HG03045 (cell line): ENCODE measurements at regions not wholly inside any gene's neighbourhood (a gene's known extent, or its start where the extent isn't known, plus 50 kb on each side); places are given as distances from the start of the nearest gene placed in this dataset.
"Not testable (repeated sequence)": the region's sequence is repeated elsewhere in the genome, so short reads cannot be mapped to it uniquely, and the experiment has no call there.

ENCODE experiments used
- ATAC-seq: cut with Tn5 transposase; IDR thresholded peaks from one replicate; pipeline ENCODE4 v1.9.1; 2021; ENCODE audit warnings: mild to moderate bottlenecking, moderate library complexity; ENCODE audit not compliant: unreplicated experiment

GRCh38 chr3:124043023-124043422 is 51.1 kb upstream of the ROPN1 start:
- ATAC-seq, result no peak

DNA sequence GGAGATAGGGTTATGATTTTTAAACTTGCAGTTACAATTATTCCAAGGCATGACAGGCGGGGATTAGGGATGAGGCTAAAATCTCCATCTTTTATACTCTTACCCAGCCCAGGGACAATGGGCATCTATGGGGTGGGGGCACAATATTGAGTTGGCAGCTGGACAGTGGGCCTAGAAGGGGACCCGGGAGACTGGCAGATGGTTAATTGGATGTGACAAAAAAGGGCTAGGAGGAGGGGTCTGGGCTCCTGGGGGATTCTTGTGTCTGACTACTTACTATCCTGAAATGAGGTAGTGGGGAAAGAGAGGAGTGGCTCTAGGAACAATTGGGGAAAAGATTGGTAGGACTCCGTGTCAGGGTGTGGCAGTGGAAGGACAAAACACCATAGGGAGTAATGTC is 53.0 kb upstream of the ROPN1 start:
- ATAC-seq, result no peak

DNA sequence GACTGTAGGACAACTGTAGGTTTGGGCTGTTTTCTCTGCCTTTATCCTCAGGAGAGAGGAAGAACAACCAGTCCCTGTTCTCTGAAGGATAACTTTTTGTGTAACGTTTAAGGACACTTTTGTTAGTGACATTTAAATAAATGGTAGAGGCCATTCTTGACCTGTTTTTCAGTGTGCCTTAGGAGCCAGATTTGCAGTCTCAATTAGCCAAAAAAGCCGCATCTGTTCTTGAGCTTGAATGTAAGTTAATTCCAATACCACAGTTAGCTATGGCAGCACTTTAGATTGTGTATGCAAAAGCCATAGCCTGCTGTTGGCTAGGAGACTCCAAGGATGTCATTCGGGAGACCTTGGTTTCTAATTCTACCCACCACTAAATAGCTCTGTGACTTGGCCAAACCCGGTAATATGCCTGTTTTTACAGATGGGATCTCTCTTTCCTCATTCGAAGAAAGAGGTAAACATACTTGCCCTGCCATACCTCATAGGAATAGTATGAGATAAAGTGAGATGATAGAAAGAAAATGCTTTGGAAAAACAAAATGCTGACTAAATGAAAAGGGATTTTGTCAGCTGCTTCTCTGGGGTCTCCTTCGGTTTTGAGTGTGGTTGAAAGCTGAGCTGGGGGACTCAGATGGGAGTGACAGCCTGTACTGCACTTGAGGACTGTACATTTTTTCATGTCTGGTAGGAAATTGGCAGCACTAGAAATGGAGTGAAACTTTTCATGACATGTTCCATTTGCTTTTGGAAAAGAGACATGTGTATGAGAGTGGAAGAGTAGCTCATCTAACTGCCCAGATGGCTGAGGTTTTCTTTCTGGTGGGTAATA is 57.3 kb upstream of the ROPN1 start:
- ATAC-seq, result no peak

DNA sequence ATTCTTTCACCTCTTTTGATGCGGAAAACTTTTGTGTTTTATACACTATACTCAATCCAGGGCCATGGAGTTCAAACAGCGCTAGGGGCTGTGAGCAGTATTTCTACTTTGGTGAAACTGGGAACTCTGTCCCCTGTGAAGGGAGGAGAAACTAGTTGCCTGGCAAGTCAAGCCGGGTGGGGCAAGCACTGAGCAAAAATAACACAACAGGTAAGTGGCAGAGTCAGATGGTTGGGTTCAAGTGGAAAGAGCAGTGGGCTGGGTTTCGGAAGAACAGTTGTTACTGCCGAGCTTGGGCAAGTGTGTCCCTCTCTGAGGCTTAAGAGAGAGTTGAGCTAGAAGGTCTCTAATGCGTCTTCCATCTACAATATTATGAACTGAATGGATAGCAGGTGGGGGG is 59.7 kb upstream of the ROPN1 start:
- ATAC-seq, result no peak

- no peak for ATAC-seq
These were observed 61.9 kb upstream of the ROPN1 start for GRCh38 chr3:124053871-124054270.

- ATAC-seq, result no peak
These were observed 64.9 kb upstream of the ROPN1 start for GRCh38 chr3:124056846-124057245.

DNA sequence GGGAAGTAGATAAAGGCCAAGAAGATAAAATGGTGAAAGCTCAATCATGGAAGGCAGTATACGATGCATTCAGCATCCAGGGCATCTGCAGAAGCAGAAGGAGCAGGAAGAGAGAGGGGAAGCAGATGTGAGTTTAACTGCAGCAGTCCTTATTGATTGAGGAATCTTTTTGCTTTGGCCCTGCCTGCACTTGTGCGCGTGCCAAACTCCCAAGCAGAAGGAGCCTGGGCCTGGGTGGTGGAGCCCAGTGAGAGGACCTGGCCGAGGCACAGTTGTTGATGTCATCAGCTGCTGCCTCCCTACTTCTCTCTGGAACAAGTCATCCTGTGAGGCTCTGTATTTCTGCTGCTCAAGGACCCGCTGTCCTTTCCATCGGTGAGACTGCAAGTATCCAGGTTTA is 65.5 kb upstream of the ROPN1 start:
- ATAC-seq, result no peak

DNA sequence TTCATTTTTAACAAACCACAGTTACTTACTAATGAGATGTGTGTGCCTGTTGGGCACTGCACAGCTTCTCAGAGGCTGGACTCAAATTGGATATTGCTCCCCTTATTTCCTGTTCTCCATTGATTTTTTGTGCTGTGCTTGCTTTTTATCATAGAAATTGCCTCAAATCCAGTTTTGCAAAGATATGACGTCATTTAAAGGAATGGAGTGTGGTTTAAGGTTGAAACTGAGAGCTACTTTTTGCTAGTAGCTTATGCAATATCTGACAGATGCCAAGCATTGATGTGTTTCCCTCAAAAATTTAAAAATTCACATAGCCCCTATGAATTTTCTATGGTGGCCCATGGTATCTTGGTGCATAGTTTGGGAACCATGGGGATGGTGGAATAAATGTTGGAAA is 67.7 kb upstream of the ROPN1 start:
- no peak for ATAC-seq

DNA sequence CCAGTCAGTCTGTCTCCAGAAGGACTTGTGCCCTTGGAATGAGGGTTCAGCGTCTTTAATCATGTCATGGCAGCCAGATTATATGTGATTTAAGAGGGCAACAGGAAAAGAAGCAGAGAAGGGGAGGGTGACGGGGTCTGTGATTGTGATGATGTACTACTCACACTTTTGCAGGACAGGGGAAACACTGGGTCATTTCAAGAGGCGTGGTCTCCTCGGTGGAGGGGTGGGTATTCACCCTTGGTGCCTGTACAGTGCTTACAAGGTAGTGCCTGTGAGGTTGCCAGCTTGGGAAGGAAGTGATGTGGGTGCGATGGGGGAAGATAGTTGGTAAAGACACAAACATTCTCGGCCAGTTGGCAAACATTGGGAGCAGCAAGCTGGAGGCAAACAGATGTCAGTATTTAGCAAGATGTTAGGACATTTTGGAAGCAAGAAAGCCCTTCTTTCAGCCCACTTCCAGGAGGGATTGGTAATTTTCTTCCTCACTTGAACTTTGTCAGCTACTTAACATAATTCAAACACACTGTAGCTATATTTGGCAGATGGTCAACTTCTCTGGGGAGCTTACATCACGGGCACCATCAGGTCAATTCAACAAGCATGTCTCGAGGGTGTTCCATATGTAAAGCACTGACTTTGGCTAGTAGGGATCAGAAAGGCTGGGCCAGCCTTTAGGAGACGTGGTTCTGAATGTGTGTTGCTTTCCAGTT is 71.4 kb upstream of the ROPN1 start:
- ATAC-seq, result no peak

GRCh38 chr3:124064050-124064449 is 72.1 kb upstream of the ROPN1 start:
- ATAC-seq, result no peak

GRCh38 chr3:124066543-124066942 is 74.6 kb upstream of the ROPN1 start:
- ATAC-seq, result not testable (repeated sequence)

- ATAC-seq, result not testable (repeated sequence)
These were observed 77.8 kb upstream of the ROPN1 start for GRCh38 chr3:124069706-124070105.

DNA sequence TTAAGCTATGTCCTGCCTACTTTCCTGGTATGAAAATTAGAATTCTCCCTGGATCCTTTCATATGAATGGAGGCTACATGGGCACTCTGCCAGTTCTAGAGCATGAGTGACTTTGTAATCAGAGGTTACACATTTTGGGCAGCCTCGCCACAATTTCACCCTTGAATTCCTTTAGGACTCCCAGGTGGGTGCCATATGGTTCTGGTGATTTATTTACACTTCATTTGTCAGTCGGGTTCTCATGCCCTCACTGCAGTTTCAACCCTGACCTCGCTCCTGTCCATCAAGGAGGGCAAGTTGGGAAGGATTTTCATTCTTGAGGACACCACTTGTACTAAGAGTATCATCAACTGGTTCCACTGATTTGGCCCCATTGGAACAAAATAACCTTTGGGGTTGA is 83.2 kb upstream of the ROPN1 start:
- ATAC-seq, result not testable (repeated sequence)

- ATAC-seq, result no peak
These were observed 83.8 kb upstream of the ROPN1 start for GRCh38 chr3:124075753-124076152.

DNA sequence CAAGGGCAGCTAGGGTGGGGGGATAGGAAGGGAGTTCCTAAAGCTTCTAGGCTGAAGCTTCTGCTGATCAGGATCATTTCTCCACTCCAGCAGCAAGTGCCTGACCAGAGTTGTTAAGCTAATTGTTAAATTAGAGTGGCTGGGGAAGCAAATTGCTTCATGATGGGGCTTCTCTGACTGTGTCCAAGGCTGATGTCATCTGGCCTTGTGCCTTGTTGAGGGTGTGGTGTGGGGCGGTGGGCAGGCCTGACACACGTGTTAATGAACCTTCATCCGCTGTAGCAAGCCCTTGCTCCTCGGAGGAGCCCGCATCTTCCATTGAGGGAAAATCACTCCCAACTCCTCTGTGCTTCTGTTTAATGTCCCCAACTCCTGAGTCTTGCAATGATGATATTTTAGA is 84.3 kb upstream of the ROPN1 start:
- ATAC-seq, result no peak

DNA sequence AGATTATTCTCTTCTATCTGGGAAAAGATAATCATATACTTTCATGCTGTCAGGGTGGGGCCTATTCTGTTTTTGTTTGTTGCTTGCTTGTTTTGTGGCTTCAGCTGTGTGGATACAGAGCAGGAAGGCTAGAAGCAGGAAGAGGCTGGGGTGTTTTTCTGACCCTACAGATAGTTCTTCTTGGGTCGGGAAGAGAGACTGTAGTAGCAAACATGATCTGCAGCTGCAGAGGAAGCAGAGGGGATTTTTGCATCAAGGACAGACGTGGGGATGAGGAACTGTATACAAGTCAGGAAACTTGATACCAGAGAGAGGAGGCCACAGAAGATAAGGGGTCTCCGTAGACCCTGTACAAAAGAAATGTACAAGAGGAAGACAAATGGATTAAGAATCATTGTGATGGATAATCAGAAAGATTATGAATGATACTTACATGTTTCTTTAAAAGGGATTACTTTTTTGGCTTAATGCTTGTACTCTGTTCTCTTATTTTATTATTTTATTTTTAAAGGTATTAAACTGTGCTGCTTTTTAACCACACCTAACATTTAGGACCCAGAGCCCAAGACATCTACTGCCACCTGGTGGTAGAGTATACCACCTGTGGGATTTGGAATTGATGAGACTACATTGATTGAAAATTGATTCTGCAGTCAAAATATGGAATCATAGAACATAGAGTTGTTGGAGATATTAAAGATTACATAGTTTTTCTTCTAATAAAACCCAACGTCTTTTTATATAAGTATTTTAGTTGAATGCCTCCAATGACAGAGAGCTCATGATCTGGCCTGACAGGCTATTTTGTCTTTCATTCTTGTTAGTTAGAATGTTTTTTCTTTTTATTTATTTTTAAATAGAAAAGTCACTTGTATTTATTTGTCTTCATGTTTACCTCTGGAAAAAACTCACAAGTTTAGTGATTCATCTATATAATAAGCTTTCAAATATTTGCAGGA is 87.3 kb upstream of the ROPN1 start:
- ATAC-seq, result no peak

DNA sequence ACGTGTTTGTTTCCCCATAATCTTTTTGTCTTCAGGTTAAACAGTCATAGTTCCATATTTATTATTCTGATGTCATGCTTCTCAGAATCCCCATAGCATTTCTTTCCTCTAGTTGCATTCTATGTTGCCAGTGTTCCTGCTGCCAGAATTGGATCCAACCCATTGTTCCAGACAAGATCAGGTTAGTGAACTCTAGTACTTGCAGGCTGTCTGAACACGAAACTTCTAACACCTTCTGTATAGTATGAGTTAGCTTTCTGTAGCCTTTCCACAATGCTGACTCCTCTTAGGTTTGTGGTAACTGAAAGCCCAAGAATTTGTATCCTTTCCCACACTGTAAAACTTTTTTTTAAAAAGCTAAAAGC is 88.0 kb upstream of the ROPN1 start:
- ATAC-seq, result no peak

GRCh38 chr3:124082343-124082742 is 90.4 kb upstream of the ROPN1 start:
- ATAC-seq, result no peak

- no peak for ATAC-seq
These were observed 92.3 kb upstream of the ROPN1 start for GRCh38 chr3:124084022-124084881.

- no peak for ATAC-seq
These were observed 96.9 kb upstream of the ROPN1 start for GRCh38 chr3:124088801-124089200.
